ENCODE measurements at regions not wholly inside any gene's neighbourhood (a gene's known extent, or its start where the extent isn't known, plus 50 kb on each side); places are given as distances from the start of the nearest gene placed in this dataset.

- intact Hi-C loops (cut with DNase I; ENCODE audit: low total_unique reads), result no loop called here
- TF ChIP-seq POLR2A (IDR thresholded peaks at IDR 0.05), result no peak
- no peak for TF ChIP-seq CTCF (IDR thresholded peaks at IDR 0.05)
- WGBS, 2 donors, result 32 to 37% methylated on average over 8 of the region's 8 CpGs
- DNase-seq (ENCODE audit: low spot score in 2 of 2), result no peak
- H3K4me3 ChIP-seq (ENCODE audit: low read depth, poor library complexity, severe bottlenecking), result no peak overlapping the region
These were observed 220.0 kb upstream of the SPTLC3 start for GRCh38 chr20:12788632-12789299.

- TF ChIP-seq CTCF (IDR thresholded peaks at IDR 0.05), result no peak
- TF ChIP-seq POLR2A (IDR thresholded peaks at IDR 0.05), result no peak
- WGBS, 2 donors, result 83% methylated on average over 1 of the region's 1 CpG
- intact Hi-C loops (cut with DNase I; ENCODE audit: low total_unique reads), result no loop called here
- no peak for DNase-seq (ENCODE audit: low spot score in 2 of 2)
- no peak overlapping the region for H3K4me3 ChIP-seq (ENCODE audit: low read depth, poor library complexity, severe bottlenecking)
These were observed 217.9 kb upstream of the SPTLC3 start for GRCh38 chr20:12790859-12791258.

- H3K4me3 ChIP-seq (ENCODE audit: low read depth, poor library complexity, severe bottlenecking), result no peak overlapping the region
- 57 to 64% methylated on average over 4 of the region's 4 CpGs for WGBS, 2 donors
- intact Hi-C loops (cut with DNase I; ENCODE audit: low total_unique reads), result no loop called here
- no peak for DNase-seq (ENCODE audit: low spot score in 2 of 2)
- TF ChIP-seq CTCF (IDR thresholded peaks at IDR 0.05) (no peak), POLR2A (IDR thresholded peaks at IDR 0.05) (no peak)
These were observed 210.5 kb upstream of the SPTLC3 start for GRCh38 chr20:12798286-12798685.

GRCh38 chr20:12808006-12808567, 200.7 kb upstream of the SPTLC3 start:
- WGBS, 2 donors, result 98 to 100% methylated on average over 2 of the region's 2 CpGs
- no peak overlapping the region for H3K4me3 ChIP-seq (ENCODE audit: low read depth, poor library complexity, severe bottlenecking)
- no peak for TF ChIP-seq POLR2A (IDR thresholded peaks at IDR 0.05)
- TF ChIP-seq CTCF (IDR thresholded peaks at IDR 0.05), result no peak
- DNase-seq (ENCODE audit: low spot score in 2 of 2), result no peak
- intact Hi-C loops (cut with DNase I; ENCODE audit: low total_unique reads), result no loop called here

GRCh38 chr20:12815231-12815768, 193.5 kb upstream of the SPTLC3 start:
- TF ChIP-seq POLR2A (IDR thresholded peaks at IDR 0.05) (no peak), CTCF (IDR thresholded peaks at IDR 0.05) (no peak)
- no peak overlapping the region for H3K4me3 ChIP-seq (ENCODE audit: low read depth, poor library complexity, severe bottlenecking)
- intact Hi-C loops (cut with DNase I; ENCODE audit: low total_unique reads), result no loop called here
- DNase-seq (ENCODE audit: low spot score in 2 of 2), result no peak
- 20 to 25% methylated on average over 2 of the region's 2 CpGs for WGBS, 2 donors

All from lower leg skin (tissue), 4 donors.